H1 (cell line): ENCODE measurements at regions not wholly inside any gene's neighbourhood (a gene's known extent, or its start where the extent isn't known, plus 50 kb on each side); places are given as distances from the start of the nearest gene placed in this dataset.

Source experiments
- CTCF ChIA-PET: fragments of 300-600 bp; sonication (Branson Sonifier 250); formaldehyde crosslinking; loops from one replicate; lab custom pipeline; 2021; ENCODE audit not compliant: partially characterized antibody; lab: Charles Lee
- POLR2A ChIA-PET: fragments of 300-600 bp; sonication (Branson Sonifier 250); formaldehyde crosslinking; loops from one replicate; lab custom pipeline; 2021; ENCODE audit warnings: inconsistent platforms; ENCODE audit not compliant: partially characterized antibody; lab: Charles Lee
- DNase-seq, 2 experiments: peaks; one replicate each; pipeline versions ENCODE4 v3.0.0 to v3.0.0-alpha.2; 2010 to 2022; ENCODE audit warnings: low spot score in 2 of 2, low read depth in 1 of 2, mixed read lengths in 1 of 2
- FAIRE-seq: peaks from 2 replicates; lab custom pipeline; 2011; peaks lifted over from hg19 to GRCh38; lab: Jason Lieb, UNC
- H2AFZ ChIP-seq: 2 replicates; pipeline ENCODE4 v1.8.1; 2012; ENCODE audit warnings: low read length, inconsistent platforms
- H2AK5ac ChIP-seq: 2 replicates; pipeline ENCODE4 v1.6.1; 2013; ENCODE audit warnings: low read depth, low read length
- H2BK120ac ChIP-seq: replicated peaks from 2 replicates; pipeline ENCODE3; 2013; ENCODE audit warnings: low read depth, low read length, inconsistent platforms
- H2BK12ac ChIP-seq: 2 replicates; pipeline ENCODE4 v1.6.1; 2013; ENCODE audit warnings: low read depth, low read length
- H2BK15ac ChIP-seq: 2 replicates; pipeline ENCODE4 v1.6.1; 2013; ENCODE audit warnings: low read length
- H2BK20ac ChIP-seq: 2 replicates; pipeline ENCODE4 v1.6.1; 2013; ENCODE audit warnings: low read length
- H2BK5ac ChIP-seq: 2 replicates; pipeline ENCODE4 v1.6.1; 2013; ENCODE audit warnings: low read depth, low read length
- H3K14ac ChIP-seq: 2 replicates; pipeline ENCODE4 v1.6.1; 2013; ENCODE audit warnings: inconsistent platforms; ENCODE audit not compliant: insufficient read length
- H3K18ac ChIP-seq: 2 replicates; pipeline ENCODE4 v1.6.1; 2013; ENCODE audit warnings: low read length; ENCODE audit errors: extremely low read depth
- H3K23ac ChIP-seq: 2 replicates; pipeline ENCODE4 v1.6.1; 2013; ENCODE audit warnings: inconsistent platforms; ENCODE audit not compliant: insufficient read length
- H3K23me2 ChIP-seq: 2 replicates; pipeline ENCODE4 v1.6.1; 2013; ENCODE audit warnings: low read depth, low read length
- H3K27ac ChIP-seq: 2 replicates; pipeline ENCODE4 v1.6.1; 2011; ENCODE audit warnings: low read depth, low read length, inconsistent platforms
- H3K27me3 ChIP-seq, 4 experiments: replicated peaks in 1 of 4; 1 replicate in 1 of 4; 2 replicates in 3 of 4; pipeline versions ENCODE4 v1.6.1 to v1.8.1; 2011 to 2013; ENCODE audit warnings: low read length in 3 of 4, mild to moderate bottlenecking in 3 of 4, inconsistent platforms in 2 of 4, mixed read lengths in 2 of 4, moderate library complexity in 1 of 4; ENCODE audit not compliant: control insufficient read depth in 3 of 4, insufficient read depth in 3 of 4; ENCODE audit errors: extremely low read depth in 1 of 4
- H3K36me3 ChIP-seq, 4 experiments: 2 replicates each; pipeline versions ENCODE4 v1.6.1 to v1.8.1; 2011 to 2013; ENCODE audit warnings: mild to moderate bottlenecking in 4 of 4, low read length in 3 of 4, moderate library complexity in 2 of 4, control low read depth in 1 of 4, inconsistent platforms in 1 of 4; ENCODE audit not compliant: insufficient read depth in 4 of 4, control insufficient read depth in 2 of 4
- H3K4ac ChIP-seq: replicated peaks from 2 replicates; pipeline ENCODE3; 2013; ENCODE audit warnings: low read length, low read depth, mixed read lengths, inconsistent platforms; ENCODE audit not compliant: insufficient read length
- H3K4me1 ChIP-seq, 4 experiments: replicated peaks in 1 of 4; 1 replicate in 1 of 4; 2 replicates in 3 of 4; pipeline versions ENCODE4 v1.6.1 to v1.8.1; 2011 to 2013; ENCODE audit warnings: low read length in 3 of 4, inconsistent platforms in 2 of 4, mixed read lengths in 1 of 4; ENCODE audit not compliant: insufficient read depth in 4 of 4, control insufficient read depth in 3 of 4
- H3K4me2 ChIP-seq, 2 experiments: 2 replicates each; pipeline versions ENCODE4 v1.6.1 to v1.8.1; 2011 to 2013; ENCODE audit warnings: low read depth in 2 of 2, low read length in 2 of 2, control low read depth in 1 of 2, inconsistent platforms in 1 of 2, mild to moderate bottlenecking in 1 of 2; ENCODE audit not compliant: insufficient read depth in 1 of 2
- H3K4me3 ChIP-seq, 4 experiments: fragments of 200-600, 300-600 bp in 1 of 4; sonication (generic), shearing (Covaris generic), sonication (Bioruptor Twin) in 1 of 4; 2 replicates each; pipeline versions ENCODE4 v1.5.1 to v1.8.1; 2011 to 2016; ENCODE audit warnings: low read length in 4 of 4, low read depth in 3 of 4, control low read depth in 2 of 4, inconsistent platforms in 2 of 4, mild to moderate bottlenecking in 2 of 4, mixed read lengths in 1 of 4, moderate library complexity in 1 of 4; ENCODE audit not compliant: insufficient read depth in 2 of 4; ENCODE audit errors: extremely low read depth in 1 of 4
- H3K56ac ChIP-seq: replicated peaks from 2 replicates; pipeline ENCODE3; 2013; ENCODE audit warnings: low read depth, mild to moderate bottlenecking, mixed read lengths, low read length, inconsistent platforms; ENCODE audit not compliant: insufficient read length
- H3K79me1 ChIP-seq: 2 replicates; pipeline ENCODE4 v1.6.1; 2013; ENCODE audit warnings: low read depth, low read length, control low read depth
- H3K79me2 ChIP-seq, 2 experiments: 2 replicates each; pipeline versions ENCODE4 v1.6.1 to v1.8.1; 2012 to 2013; ENCODE audit warnings: low read length in 2 of 2, mild to moderate bottlenecking in 2 of 2, inconsistent platforms in 1 of 2; ENCODE audit not compliant: insufficient read depth in 2 of 2, control insufficient read depth in 1 of 2
- H3K9ac ChIP-seq, 4 experiments: replicated peaks in 1 of 4; 1 replicate in 1 of 4; 2 replicates in 3 of 4; pipeline versions ENCODE4 v1.6.1 to v1.8.1; 2011 to 2013; ENCODE audit warnings: low read depth in 3 of 4, low read length in 3 of 4, control low read depth in 2 of 4, mild to moderate bottlenecking in 2 of 4, moderate library complexity in 2 of 4, inconsistent platforms in 1 of 4; ENCODE audit errors: extremely low read depth in 1 of 4
- H3K9me3 ChIP-seq, 2 experiments: 2 replicates each; pipeline versions ENCODE4 v1.6.1 to v1.8.1; 2012 to 2013; ENCODE audit warnings: mild to moderate bottlenecking in 2 of 2, moderate library complexity in 2 of 2, control low read depth in 1 of 2, inconsistent platforms in 1 of 2, low read depth in 1 of 2, low read length in 1 of 2, mixed read lengths in 1 of 2; ENCODE audit not compliant: insufficient read depth in 2 of 2
- H4K20me1 ChIP-seq, 2 experiments: replicated peaks in 1 of 2; 2 replicates each; pipeline versions ENCODE3 to v1.8.1; 2011 to 2013; ENCODE audit warnings: inconsistent platforms in 2 of 2, low read length in 2 of 2, mild to moderate bottlenecking in 1 of 2; ENCODE audit not compliant: insufficient read depth in 2 of 2, control insufficient read depth in 1 of 2
- H4K5ac ChIP-seq: 2 replicates; pipeline ENCODE4 v1.6.1; 2013; ENCODE audit warnings: low read length, low read depth, mixed read lengths, inconsistent platforms; ENCODE audit not compliant: insufficient read length
- H4K8ac ChIP-seq: 2 replicates; pipeline ENCODE4 v1.8.0; 2013; ENCODE audit warnings: mild to moderate bottlenecking, moderate library complexity, low read length, inconsistent platforms; ENCODE audit not compliant: insufficient read depth; ENCODE audit errors: extremely low read depth
- H4K91ac ChIP-seq: replicated peaks from 2 replicates; pipeline ENCODE3; 2013; ENCODE audit warnings: low read length, mixed read lengths, inconsistent platforms; ENCODE audit not compliant: insufficient read length
- ASH2L ChIP-seq: fragments of 200-600, 300-600 bp; sonication (generic); IDR thresholded peaks from one replicate; pipeline ENCODE4 v1.7.1; 2017; ENCODE audit warnings: low read length
- WGBS, 2 experiments: shearing (Covaris generic) in 1 of 2; methylation state at CpG; one replicate each; pipeline versions ENCODE4 v1.1.6 to v1.1.7; 2013 to 2015; ENCODE audit warnings: low lambda C conversion rate in 2 of 2, mixed read lengths in 2 of 2, inconsistent platforms in 1 of 2, low coverage in 1 of 2, missing lambda C conversion rate in 1 of 2; ENCODE audit not compliant: insufficient replicate concordance in 2 of 2, insufficient coverage in 1 of 2, insufficient read length in 1 of 2; ENCODE audit errors: extremely low coverage in 1 of 2, missing lambda C conversion rate in 1 of 2; 5-methylcytosine and 5-hydroxymethylcytosine counted together
- TF ChIP-seq, protein P1 (sequence below), 3 experiments: IDR thresholded peaks; 1 replicate in 2 of 3; 2 replicates in 1 of 3; pipeline versions ENCODE4 v1.5.1 to v1.6.1; 2011; ENCODE audit warnings: low read length in 3 of 3, mild to moderate bottlenecking in 3 of 3, inconsistent platforms in 2 of 3, low read depth in 1 of 3, moderate library complexity in 1 of 3; ENCODE audit not compliant: insufficient read depth in 1 of 3; ENCODE audit errors: control extremely low read depth in 1 of 3

DNA sequence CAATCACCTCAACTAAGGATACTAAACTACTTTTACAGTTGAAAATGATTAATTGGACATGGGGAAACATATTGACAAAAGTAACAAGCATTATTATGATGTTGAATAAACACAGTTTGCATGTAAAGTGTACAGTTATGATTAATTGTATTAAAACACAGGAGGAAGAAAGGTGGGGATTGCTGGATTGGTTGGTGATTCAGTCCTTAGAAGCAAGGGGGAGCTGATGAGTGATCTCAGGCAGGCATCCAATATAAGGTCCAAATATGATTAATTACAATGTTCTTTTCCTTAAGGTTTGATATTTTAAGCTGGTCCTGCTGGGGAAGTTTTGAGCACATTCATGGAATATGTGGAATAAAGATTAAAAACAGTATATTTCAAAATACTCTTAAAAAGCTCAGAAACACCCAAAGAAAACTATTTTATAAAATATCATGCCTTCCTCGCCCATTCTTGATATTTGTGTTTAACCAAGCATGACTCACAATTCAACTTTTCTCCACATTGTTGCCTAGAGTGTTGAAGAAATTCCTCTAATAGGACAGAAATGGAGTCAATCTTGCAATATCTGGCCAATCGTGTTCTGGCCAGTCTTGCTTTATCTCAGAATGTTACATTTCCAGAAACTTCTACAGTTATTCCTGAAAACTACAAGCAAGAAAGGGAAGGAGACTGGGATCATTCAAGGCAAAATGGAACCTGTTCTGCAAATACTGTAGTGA lies 268.2 kb downstream of the RPIA start:
- Histone ChIP-seq H2BK15ac (no peak overlapping the region), H2AFZ (no peak overlapping the region), H3K14ac (no peak overlapping the region), H3K36me3 (no peaks in the 10 kb centered on the region), H4K8ac (no peak overlapping the region), H3K18ac (no peak overlapping the region), H3K9ac (no peak overlapping the region), H3K4me3 (no peak overlapping the region), H3K23ac (no peak overlapping the region), H3K79me2 (no peaks in the 10 kb centered on the region), H3K27ac (no peak overlapping the region), H2BK5ac (no peak overlapping the region), H4K5ac (no peak overlapping the region), H3K27me3 (no peaks in the 10 kb centered on the region; a peak in 1 of 7 replicates), H3K79me1 (no peaks in the 10 kb centered on the region), H4K91ac (no peak overlapping the region), H2BK20ac (no peak overlapping the region), H2AK5ac (no peak overlapping the region), H3K4me1 (no peaks in the 10 kb centered on the region), H3K56ac (no peak overlapping the region), H3K4me2 (no peak overlapping the region), H3K23me2 (no peaks in the 10 kb centered on the region), H2BK12ac (no peak overlapping the region), H3K4ac (no peak overlapping the region), H2BK120ac (no peak overlapping the region), H4K20me1 (no peaks in the 10 kb centered on the region), H3K9me3 (no peaks in the 10 kb centered on the region)
- DNase-seq (no peak), FAIRE-seq (peak; percentile 55)
- 84% methylated on average over 2 of the region's 2 CpGs; no CpG with 5 or more reads in 1 of the 2 experiments for WGBS, 2 experiments
- ChIA-PET CTCF (no interaction called here), POLR2A (no interaction called here)
- TF ChIP-seq, protein P1, sequence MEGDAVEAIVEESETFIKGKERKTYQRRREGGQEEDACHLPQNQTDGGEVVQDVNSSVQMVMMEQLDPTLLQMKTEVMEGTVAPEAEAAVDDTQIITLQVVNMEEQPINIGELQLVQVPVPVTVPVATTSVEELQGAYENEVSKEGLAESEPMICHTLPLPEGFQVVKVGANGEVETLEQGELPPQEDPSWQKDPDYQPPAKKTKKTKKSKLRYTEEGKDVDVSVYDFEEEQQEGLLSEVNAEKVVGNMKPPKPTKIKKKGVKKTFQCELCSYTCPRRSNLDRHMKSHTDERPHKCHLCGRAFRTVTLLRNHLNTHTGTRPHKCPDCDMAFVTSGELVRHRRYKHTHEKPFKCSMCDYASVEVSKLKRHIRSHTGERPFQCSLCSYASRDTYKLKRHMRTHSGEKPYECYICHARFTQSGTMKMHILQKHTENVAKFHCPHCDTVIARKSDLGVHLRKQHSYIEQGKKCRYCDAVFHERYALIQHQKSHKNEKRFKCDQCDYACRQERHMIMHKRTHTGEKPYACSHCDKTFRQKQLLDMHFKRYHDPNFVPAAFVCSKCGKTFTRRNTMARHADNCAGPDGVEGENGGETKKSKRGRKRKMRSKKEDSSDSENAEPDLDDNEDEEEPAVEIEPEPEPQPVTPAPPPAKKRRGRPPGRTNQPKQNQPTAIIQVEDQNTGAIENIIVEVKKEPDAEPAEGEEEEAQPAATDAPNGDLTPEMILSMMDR (IDR thresholded peaks at IDR 0.05; ENCODE audit: control extremely low read depth in 1 of 3, insufficient read depth in 1 of 3, low read depth in 1 of 3, low read length in 3 of 3), result peak in 2 of 3 experiments; percentile 31 to 50; a peak in 2 of 4 replicates
- TF ChIP-seq ASH2L, result no peak
- TF ChIP-seq, all 59 proteins: peak for 1
